ENCODE measurements at regions not wholly inside any gene's neighbourhood (a gene's known extent, or its start where the extent isn't known, plus 50 kb on each side); places are given as distances from the start of the nearest gene placed in this dataset.
"Not testable (repeated sequence)": the region's sequence is repeated elsewhere in the genome, so short reads cannot be mapped to it uniquely, and the experiment has no call there.

DNA sequence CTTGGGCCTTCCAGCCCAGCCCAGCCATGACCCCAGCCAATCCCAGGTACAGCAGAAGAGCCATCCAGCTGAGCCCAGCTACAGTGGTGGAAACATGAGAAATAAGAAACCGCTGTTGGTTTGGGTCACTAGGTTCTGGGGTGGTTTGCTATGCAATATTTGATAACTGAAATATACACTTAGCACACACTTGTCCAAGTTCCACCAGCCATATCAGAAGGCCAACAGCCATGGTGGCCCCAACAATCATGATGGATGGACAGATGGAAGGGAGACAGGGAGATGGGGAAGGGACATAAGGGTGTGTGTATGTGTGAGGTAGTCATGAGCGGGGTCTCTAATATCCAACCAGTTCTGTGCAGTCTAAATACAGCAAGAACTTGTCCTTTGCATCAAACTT is 86.5 kb downstream of the KCNJ18 start:
- H3K27ac ChIP-seq (ENCODE audit: low read depth, low read length, poor library complexity, severe bottlenecking); H3K36me3 ChIP-seq (ENCODE audit: insufficient read depth, low read length); intact Hi-C loops (cut with micrococcal nuclease; ENCODE audit: unreplicated experiment); H3K9me2 ChIP-seq (ENCODE audit: insufficient read depth, low read length); H3K4me1 ChIP-seq (ENCODE audit: insufficient read depth, low read length, poor library complexity, severe bottlenecking); POLR2A ChIA-PET; H4K20me1 ChIP-seq (ENCODE audit: insufficient read depth, low read length); H3K79me2 ChIP-seq (ENCODE audit: insufficient read depth, low read depth, low read length); H3K4me2 ChIP-seq (ENCODE audit: low read length); H3K9me3 ChIP-seq (ENCODE audit: low read length); BruUV-seq (replicated peaks); CTCF ChIA-PET (ENCODE audit: unreplicated experiment); H3K4me3 ChIP-seq (ENCODE audit: low read depth, low read length, poor library complexity, severe bottlenecking); H2AFZ ChIP-seq (ENCODE audit: low read length); DNase-seq (ENCODE audit: low spot score): not testable (repeated sequence)

DNA sequence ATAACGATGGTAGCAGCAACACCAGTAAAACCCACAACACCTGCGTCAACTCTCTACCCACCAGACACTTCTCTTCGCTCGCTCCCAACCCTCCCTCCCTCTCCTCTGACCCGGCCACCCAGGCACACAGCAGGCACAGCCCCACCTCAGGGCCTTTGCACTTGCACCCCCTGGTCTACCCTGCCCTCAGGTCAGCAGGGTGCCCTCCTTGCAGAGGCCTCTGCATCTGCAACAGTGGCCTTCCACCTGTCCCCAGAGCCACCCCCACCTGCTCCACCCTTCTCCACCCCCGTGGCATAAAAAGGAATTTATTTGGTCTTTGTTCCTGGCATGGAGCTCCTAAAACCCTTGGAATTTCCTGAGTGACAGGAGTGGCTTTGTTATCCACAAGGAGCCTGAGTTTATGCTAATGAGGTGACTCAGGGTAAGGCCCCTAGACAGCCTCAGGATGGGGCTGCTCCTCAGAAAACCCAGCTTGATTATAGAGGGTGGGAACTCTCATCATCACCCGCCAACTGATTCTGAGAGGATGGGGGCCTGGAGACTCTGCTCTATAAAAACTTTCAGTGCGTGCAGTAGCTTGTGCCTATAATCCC is 88.1 kb downstream of the KCNJ18 start:
- intact Hi-C loops (cut with micrococcal nuclease; ENCODE audit: unreplicated experiment); H3K9me3 ChIP-seq (ENCODE audit: low read length); H3K9me2 ChIP-seq (ENCODE audit: insufficient read depth, low read length); H3K4me3 ChIP-seq (ENCODE audit: low read depth, low read length, poor library complexity, severe bottlenecking); H2AFZ ChIP-seq (ENCODE audit: low read length); H3K4me1 ChIP-seq (ENCODE audit: insufficient read depth, low read length, poor library complexity, severe bottlenecking); H3K4me2 ChIP-seq (ENCODE audit: low read length); POLR2A ChIA-PET; H3K36me3 ChIP-seq (ENCODE audit: insufficient read depth, low read length); BruUV-seq (replicated peaks); H4K20me1 ChIP-seq (ENCODE audit: insufficient read depth, low read length); DNase-seq (ENCODE audit: low spot score); CTCF ChIA-PET (ENCODE audit: unreplicated experiment); H3K79me2 ChIP-seq (ENCODE audit: insufficient read depth, low read depth, low read length); H3K27ac ChIP-seq (ENCODE audit: low read depth, low read length, poor library complexity, severe bottlenecking): not testable (repeated sequence)

DNA sequence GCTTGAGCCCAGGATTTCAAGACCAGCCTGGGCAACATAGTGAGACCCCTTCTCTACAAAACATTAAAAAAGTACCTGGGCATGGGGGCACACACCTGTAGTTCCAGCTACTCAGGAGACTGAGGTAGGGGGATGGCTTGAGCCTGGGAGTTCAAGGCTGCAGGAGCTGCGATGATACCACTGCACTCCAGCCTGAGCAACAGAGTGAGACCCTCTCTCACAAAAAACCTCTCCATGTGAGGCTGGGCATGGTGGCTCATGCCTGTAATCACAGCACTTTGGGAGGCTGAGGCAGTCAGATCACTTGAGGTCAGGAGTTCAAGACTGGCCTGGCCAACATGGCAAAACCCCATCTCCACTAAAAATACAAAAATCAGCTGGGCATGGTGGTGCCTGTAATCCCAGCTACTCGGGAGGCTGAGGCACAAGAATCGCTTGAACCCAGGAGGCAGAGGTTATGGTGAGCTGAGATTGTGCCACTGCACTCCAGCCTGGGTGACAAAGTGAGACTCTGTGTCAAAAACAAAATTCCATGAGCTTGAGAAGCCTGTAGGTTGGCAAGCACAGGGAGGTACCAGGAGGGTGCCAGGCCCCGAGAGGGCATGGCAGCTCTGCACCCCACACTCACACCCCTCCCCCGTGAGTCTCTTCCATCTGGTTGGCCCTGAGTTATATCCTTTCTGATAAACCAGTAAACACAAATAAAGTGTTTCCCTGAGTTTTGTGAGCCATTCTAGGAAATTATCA is 88.8 kb downstream of the KCNJ18 start:
- H3K9me2 ChIP-seq (ENCODE audit: insufficient read depth, low read length); CTCF ChIA-PET (ENCODE audit: unreplicated experiment); H2AFZ ChIP-seq (ENCODE audit: low read length); intact Hi-C loops (cut with micrococcal nuclease; ENCODE audit: unreplicated experiment); DNase-seq (ENCODE audit: low spot score); H3K9me3 ChIP-seq (ENCODE audit: low read length); H4K20me1 ChIP-seq (ENCODE audit: insufficient read depth, low read length); BruUV-seq (replicated peaks); H3K4me1 ChIP-seq (ENCODE audit: insufficient read depth, low read length, poor library complexity, severe bottlenecking); H3K27ac ChIP-seq (ENCODE audit: low read depth, low read length, poor library complexity, severe bottlenecking); H3K4me2 ChIP-seq (ENCODE audit: low read length); H3K4me3 ChIP-seq (ENCODE audit: low read depth, low read length, poor library complexity, severe bottlenecking); POLR2A ChIA-PET; H3K36me3 ChIP-seq (ENCODE audit: insufficient read depth, low read length); H3K79me2 ChIP-seq (ENCODE audit: insufficient read depth, low read depth, low read length): not testable (repeated sequence)

- intact Hi-C loops (cut with micrococcal nuclease; ENCODE audit: unreplicated experiment); BruUV-seq (replicated peaks): not testable (repeated sequence)
Observed at GRCh38 chr17:21781666-21782024, 89.3 kb downstream of the KCNJ18 start.

GRCh38 chr17:21782107-21782506 is 89.8 kb downstream of the KCNJ18 start:
- H3K9me3 ChIP-seq (ENCODE audit: low read length); H3K27ac ChIP-seq (ENCODE audit: low read depth, low read length, poor library complexity, severe bottlenecking); CTCF ChIA-PET (ENCODE audit: unreplicated experiment); H3K4me2 ChIP-seq (ENCODE audit: low read length); H3K36me3 ChIP-seq (ENCODE audit: insufficient read depth, low read length); H2AFZ ChIP-seq (ENCODE audit: low read length); H4K20me1 ChIP-seq (ENCODE audit: insufficient read depth, low read length); DNase-seq (ENCODE audit: low spot score); POLR2A ChIA-PET; BruUV-seq (replicated peaks); H3K4me3 ChIP-seq (ENCODE audit: low read depth, low read length, poor library complexity, severe bottlenecking); H3K79me2 ChIP-seq (ENCODE audit: insufficient read depth, low read depth, low read length); H3K9me2 ChIP-seq (ENCODE audit: insufficient read depth, low read length); H3K4me1 ChIP-seq (ENCODE audit: insufficient read depth, low read length, poor library complexity, severe bottlenecking); intact Hi-C loops (cut with micrococcal nuclease; ENCODE audit: unreplicated experiment): not testable (repeated sequence)

More at GRCh38 chr17:21781666-21782024, 89.3 kb downstream of the KCNJ18 start:
- H3K9me2 ChIP-seq (ENCODE audit: insufficient read depth, low read length); DNase-seq (ENCODE audit: low spot score); H3K4me1 ChIP-seq (ENCODE audit: insufficient read depth, low read length, poor library complexity, severe bottlenecking); H3K9me3 ChIP-seq (ENCODE audit: low read length); H3K4me2 ChIP-seq (ENCODE audit: low read length); H3K4me3 ChIP-seq (ENCODE audit: low read depth, low read length, poor library complexity, severe bottlenecking); CTCF ChIA-PET (ENCODE audit: unreplicated experiment); H3K79me2 ChIP-seq (ENCODE audit: insufficient read depth, low read depth, low read length); H3K27ac ChIP-seq (ENCODE audit: low read depth, low read length, poor library complexity, severe bottlenecking); H2AFZ ChIP-seq (ENCODE audit: low read length); POLR2A ChIA-PET; H4K20me1 ChIP-seq (ENCODE audit: insufficient read depth, low read length); H3K36me3 ChIP-seq (ENCODE audit: insufficient read depth, low read length): not testable (repeated sequence)

DNA sequence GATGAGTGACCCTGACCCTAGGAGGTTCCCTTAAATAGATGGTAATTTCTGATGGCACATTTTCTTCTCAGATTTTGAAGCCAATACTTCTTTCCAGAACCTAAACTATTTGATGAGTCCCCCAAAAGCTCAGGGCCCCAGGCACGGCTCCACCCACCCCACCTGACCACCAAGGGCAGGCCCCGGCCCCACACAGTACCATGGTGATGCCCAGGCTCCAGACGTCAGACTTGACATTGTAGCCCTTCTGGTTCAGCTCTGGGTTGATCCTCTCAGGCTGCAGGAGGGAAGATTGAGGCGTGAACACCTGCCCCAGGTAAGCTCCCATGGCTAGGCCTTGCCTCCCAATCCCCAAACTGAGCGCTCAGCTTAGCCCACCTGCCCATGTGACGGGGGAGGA is 90.3 kb downstream of the KCNJ18 start:
- H3K4me1 ChIP-seq (ENCODE audit: insufficient read depth, low read length, poor library complexity, severe bottlenecking); H3K27ac ChIP-seq (ENCODE audit: low read depth, low read length, poor library complexity, severe bottlenecking); H2AFZ ChIP-seq (ENCODE audit: low read length); H3K4me2 ChIP-seq (ENCODE audit: low read length); H3K9me2 ChIP-seq (ENCODE audit: insufficient read depth, low read length); CTCF ChIA-PET (ENCODE audit: unreplicated experiment); H3K36me3 ChIP-seq (ENCODE audit: insufficient read depth, low read length); DNase-seq (ENCODE audit: low spot score); H3K79me2 ChIP-seq (ENCODE audit: insufficient read depth, low read depth, low read length); intact Hi-C loops (cut with micrococcal nuclease; ENCODE audit: unreplicated experiment); H3K4me3 ChIP-seq (ENCODE audit: low read depth, low read length, poor library complexity, severe bottlenecking); BruUV-seq (replicated peaks); H3K9me3 ChIP-seq (ENCODE audit: low read length); H4K20me1 ChIP-seq (ENCODE audit: insufficient read depth, low read length): not testable (repeated sequence)
- POLR2A ChIA-PET: interaction anchor here (0.7 kb wide), 1 partner anchor 507 kb away, joined by 3 read pairs; no protein-coding TSS in a partner anchor
